Liver (tissue), 3 donors: ENCODE measurements at regions not wholly inside any gene's neighbourhood (a gene's known extent, or its start where the extent isn't known, plus 50 kb on each side); places are given as distances from the start of the nearest gene placed in this dataset.

Experiments
- EGR1 ChIP-seq, 2 donors: IDR thresholded peaks; 2 replicates each; pipeline ENCODE4 v1.6.1; 2016 to 2018; ENCODE audit warnings: antibody characterized with exemption in 2 of 2, low read depth in 2 of 2
- RAD21 ChIP-seq, 2 donors: IDR thresholded peaks; 2 replicates each; pipeline ENCODE4 v1.6.1; 2016; ENCODE audit warnings: antibody characterized with exemption in 2 of 2, mild to moderate bottlenecking in 2 of 2
- RXRA ChIP-seq, 2 donors: IDR thresholded peaks; 2 replicates each; pipeline ENCODE4 v1.6.1; 2017 to 2018; ENCODE audit warnings: antibody characterized with exemption in 2 of 2, mild to moderate bottlenecking in 1 of 2
- TAF1 ChIP-seq: conservative IDR thresholded peaks from 2 replicates; pipeline ENCODE4 v1.6.1; 2016; ENCODE audit warnings: antibody characterized with exemption, mild to moderate bottlenecking
- YY1 ChIP-seq: IDR thresholded peaks from 2 replicates; pipeline ENCODE4 v1.6.1; 2016; ENCODE audit warnings: antibody characterized with exemption, mild to moderate bottlenecking
- TF ChIP-seq, protein P1 (sequence below): fragments of 150-350 bp; IDR thresholded peaks from 2 replicates; pipeline ENCODE4 v1.5.1; 2017; ENCODE audit warnings: improper control_type of control experiment, low read depth, low read length; ENCODE audit not compliant: missing input control
- TF ChIP-seq, protein P2 (sequence below): IDR thresholded peaks from 2 replicates; pipeline ENCODE4 v1.6.1; 2016; ENCODE audit warnings: antibody characterized with exemption, mild to moderate bottlenecking
- TF ChIP-seq, protein P3 (sequence below): IDR thresholded peaks from 2 replicates; pipeline ENCODE4 v1.6.1; 2016; ENCODE audit warnings: antibody characterized with exemption
- donor health status: healthy.
- donor health status: healthy.

DNA sequence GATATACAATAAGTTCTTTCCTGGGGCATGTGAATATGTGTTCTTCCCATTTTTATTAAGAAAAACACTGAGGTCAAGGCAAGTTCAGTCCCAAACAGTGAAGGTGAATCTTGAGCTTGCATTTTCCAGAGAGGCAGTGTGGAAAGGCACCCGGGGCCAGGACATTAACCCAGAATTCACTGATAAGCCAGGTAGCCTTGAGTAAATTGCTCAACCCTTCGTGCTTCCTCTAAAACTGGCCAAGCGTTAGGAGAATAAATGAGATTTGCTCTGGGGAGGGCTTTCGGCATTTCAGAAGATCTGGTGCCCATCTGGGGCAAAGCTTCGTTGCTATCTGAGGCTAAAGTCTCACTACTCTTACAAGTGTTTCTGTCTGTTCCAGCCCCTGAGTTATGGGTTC, 57.1 kb upstream of the KAZN start:
- TF ChIP-seq, protein P1, sequence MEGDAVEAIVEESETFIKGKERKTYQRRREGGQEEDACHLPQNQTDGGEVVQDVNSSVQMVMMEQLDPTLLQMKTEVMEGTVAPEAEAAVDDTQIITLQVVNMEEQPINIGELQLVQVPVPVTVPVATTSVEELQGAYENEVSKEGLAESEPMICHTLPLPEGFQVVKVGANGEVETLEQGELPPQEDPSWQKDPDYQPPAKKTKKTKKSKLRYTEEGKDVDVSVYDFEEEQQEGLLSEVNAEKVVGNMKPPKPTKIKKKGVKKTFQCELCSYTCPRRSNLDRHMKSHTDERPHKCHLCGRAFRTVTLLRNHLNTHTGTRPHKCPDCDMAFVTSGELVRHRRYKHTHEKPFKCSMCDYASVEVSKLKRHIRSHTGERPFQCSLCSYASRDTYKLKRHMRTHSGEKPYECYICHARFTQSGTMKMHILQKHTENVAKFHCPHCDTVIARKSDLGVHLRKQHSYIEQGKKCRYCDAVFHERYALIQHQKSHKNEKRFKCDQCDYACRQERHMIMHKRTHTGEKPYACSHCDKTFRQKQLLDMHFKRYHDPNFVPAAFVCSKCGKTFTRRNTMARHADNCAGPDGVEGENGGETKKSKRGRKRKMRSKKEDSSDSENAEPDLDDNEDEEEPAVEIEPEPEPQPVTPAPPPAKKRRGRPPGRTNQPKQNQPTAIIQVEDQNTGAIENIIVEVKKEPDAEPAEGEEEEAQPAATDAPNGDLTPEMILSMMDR = no peak
- TF ChIP-seq YY1 (no peak), TAF1 (no peak), EGR1 (IDR thresholded peaks at IDR 0.05; ENCODE audit: low read depth in 2 of 2) (no peak), RXRA (IDR thresholded peaks at IDR 0.05) (no peak), RAD21 (IDR thresholded peaks at IDR 0.05) (no peak)
- TF ChIP-seq, protein P2, sequence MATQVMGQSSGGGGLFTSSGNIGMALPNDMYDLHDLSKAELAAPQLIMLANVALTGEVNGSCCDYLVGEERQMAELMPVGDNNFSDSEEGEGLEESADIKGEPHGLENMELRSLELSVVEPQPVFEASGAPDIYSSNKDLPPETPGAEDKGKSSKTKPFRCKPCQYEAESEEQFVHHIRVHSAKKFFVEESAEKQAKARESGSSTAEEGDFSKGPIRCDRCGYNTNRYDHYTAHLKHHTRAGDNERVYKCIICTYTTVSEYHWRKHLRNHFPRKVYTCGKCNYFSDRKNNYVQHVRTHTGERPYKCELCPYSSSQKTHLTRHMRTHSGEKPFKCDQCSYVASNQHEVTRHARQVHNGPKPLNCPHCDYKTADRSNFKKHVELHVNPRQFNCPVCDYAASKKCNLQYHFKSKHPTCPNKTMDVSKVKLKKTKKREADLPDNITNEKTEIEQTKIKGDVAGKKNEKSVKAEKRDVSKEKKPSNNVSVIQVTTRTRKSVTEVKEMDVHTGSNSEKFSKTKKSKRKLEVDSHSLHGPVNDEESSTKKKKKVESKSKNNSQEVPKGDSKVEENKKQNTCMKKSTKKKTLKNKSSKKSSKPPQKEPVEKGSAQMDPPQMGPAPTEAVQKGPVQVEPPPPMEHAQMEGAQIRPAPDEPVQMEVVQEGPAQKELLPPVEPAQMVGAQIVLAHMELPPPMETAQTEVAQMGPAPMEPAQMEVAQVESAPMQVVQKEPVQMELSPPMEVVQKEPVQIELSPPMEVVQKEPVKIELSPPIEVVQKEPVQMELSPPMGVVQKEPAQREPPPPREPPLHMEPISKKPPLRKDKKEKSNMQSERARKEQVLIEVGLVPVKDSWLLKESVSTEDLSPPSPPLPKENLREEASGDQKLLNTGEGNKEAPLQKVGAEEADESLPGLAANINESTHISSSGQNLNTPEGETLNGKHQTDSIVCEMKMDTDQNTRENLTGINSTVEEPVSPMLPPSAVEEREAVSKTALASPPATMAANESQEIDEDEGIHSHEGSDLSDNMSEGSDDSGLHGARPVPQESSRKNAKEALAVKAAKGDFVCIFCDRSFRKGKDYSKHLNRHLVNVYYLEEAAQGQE = no peak
- TF ChIP-seq, protein P3, sequence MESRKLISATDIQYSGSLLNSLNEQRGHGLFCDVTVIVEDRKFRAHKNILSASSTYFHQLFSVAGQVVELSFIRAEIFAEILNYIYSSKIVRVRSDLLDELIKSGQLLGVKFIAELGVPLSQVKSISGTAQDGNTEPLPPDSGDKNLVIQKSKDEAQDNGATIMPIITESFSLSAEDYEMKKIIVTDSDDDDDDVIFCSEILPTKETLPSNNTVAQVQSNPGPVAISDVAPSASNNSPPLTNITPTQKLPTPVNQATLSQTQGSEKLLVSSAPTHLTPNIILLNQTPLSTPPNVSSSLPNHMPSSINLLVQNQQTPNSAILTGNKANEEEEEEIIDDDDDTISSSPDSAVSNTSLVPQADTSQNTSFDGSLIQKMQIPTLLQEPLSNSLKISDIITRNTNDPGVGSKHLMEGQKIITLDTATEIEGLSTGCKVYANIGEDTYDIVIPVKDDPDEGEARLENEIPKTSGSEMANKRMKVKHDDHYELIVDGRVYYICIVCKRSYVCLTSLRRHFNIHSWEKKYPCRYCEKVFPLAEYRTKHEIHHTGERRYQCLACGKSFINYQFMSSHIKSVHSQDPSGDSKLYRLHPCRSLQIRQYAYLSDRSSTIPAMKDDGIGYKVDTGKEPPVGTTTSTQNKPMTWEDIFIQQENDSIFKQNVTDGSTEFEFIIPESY = no peak
